H9 (cell line): ENCODE measurements at regions not wholly inside any gene's neighbourhood (a gene's known extent, or its start where the extent isn't known, plus 50 kb on each side); places are given as distances from the start of the nearest gene placed in this dataset.

Experiments
- DNase-seq: peaks from one replicate; pipeline ENCODE4 v3.0.0-alpha.2; 2017
- H2AFZ ChIP-seq: one replicate; pipeline ENCODE4 v1.6.1; 2013; ENCODE audit warnings: mild to moderate bottlenecking, low read length, control low read depth, moderate library complexity
- H2AK5ac ChIP-seq: 2 replicates; pipeline ENCODE4 v1.6.1; 2013; ENCODE audit warnings: low read length, control low read depth, mixed read lengths; ENCODE audit not compliant: insufficient read length
- H2BK120ac ChIP-seq: one replicate; pipeline ENCODE4 v1.6.1; 2013; ENCODE audit warnings: low read depth, mild to moderate bottlenecking, low read length, control low read depth, inconsistent platforms; ENCODE audit not compliant: poor library complexity, severe bottlenecking
- H2BK12ac ChIP-seq: 2 replicates; pipeline ENCODE4 v1.6.1; 2013; ENCODE audit warnings: low read length, control low read depth, mixed read lengths, low read depth; ENCODE audit not compliant: insufficient read length
- H2BK15ac ChIP-seq: 2 replicates; pipeline ENCODE4 v1.6.1; 2013; ENCODE audit warnings: low read depth, low read length, control low read depth
- H2BK20ac ChIP-seq: one replicate; pipeline ENCODE4 v1.6.1; 2013; ENCODE audit warnings: low read depth, mild to moderate bottlenecking, low read length, control low read depth, inconsistent platforms; ENCODE audit not compliant: poor library complexity, severe bottlenecking
- H2BK5ac ChIP-seq: 2 replicates; pipeline ENCODE4 v1.6.1; 2013; ENCODE audit warnings: low read length, control low read depth, mixed read lengths; ENCODE audit not compliant: insufficient read length
- H3K14ac ChIP-seq: 2 replicates; pipeline ENCODE4 v1.6.1; 2013; ENCODE audit warnings: low read length, control low read depth; ENCODE audit not compliant: insufficient read depth
- H3K18ac ChIP-seq: 2 replicates; pipeline ENCODE4 v1.6.1; 2013; ENCODE audit warnings: low read depth, mild to moderate bottlenecking, mixed read lengths, low read length, control low read depth; ENCODE audit not compliant: insufficient read length
- H3K23ac ChIP-seq: 2 replicates; pipeline ENCODE4 v1.6.1; 2013; ENCODE audit warnings: low read length, control low read depth, mixed read lengths, low read depth; ENCODE audit not compliant: insufficient read length
- H3K23me2 ChIP-seq: 2 replicates; pipeline ENCODE4 v1.6.1; 2013; ENCODE audit warnings: low read depth, mild to moderate bottlenecking, mixed read lengths, low read length, control low read depth; ENCODE audit not compliant: insufficient read length, poor library complexity, severe bottlenecking
- H3K27ac ChIP-seq: 2 replicates; pipeline ENCODE4 v1.5.1; 2013; ENCODE audit warnings: low read length, control low read depth, mixed read lengths, low read depth; ENCODE audit not compliant: insufficient read length
- H3K27me3 ChIP-seq: 2 replicates; pipeline ENCODE4 v1.6.1; 2013; ENCODE audit warnings: low read length, control low read depth, inconsistent platforms; ENCODE audit not compliant: insufficient read depth
- H3K4ac ChIP-seq: 2 replicates; pipeline ENCODE4 v1.6.1; 2013; ENCODE audit warnings: low read depth, mild to moderate bottlenecking, control low read depth, inconsistent platforms, low read length, moderate library complexity
- H3K4me1 ChIP-seq: 2 replicates; pipeline ENCODE4 v1.6.1; 2013; ENCODE audit warnings: low read length, control low read depth, inconsistent platforms; ENCODE audit not compliant: insufficient read depth
- H3K4me2 ChIP-seq: 2 replicates; pipeline ENCODE4 v1.6.1; 2013; ENCODE audit warnings: low read length, control low read depth, mixed read lengths; ENCODE audit not compliant: insufficient read length, insufficient read depth
- H3K56ac ChIP-seq: 2 replicates; pipeline ENCODE4 v1.6.1; 2013; ENCODE audit warnings: low read depth, mild to moderate bottlenecking, mixed read lengths, low read length, control low read depth; ENCODE audit not compliant: insufficient read length
- H3K79me1 ChIP-seq: 2 replicates; pipeline ENCODE4 v1.6.1; 2013; ENCODE audit warnings: low read depth, mild to moderate bottlenecking, moderate library complexity, low read length, control low read depth, inconsistent platforms; ENCODE audit not compliant: insufficient read depth, poor library complexity, severe bottlenecking
- H3K79me2 ChIP-seq: 2 replicates; pipeline ENCODE4 v1.6.1; 2013; ENCODE audit warnings: low read length, control low read depth, inconsistent platforms; ENCODE audit not compliant: insufficient read depth
- H3K9ac ChIP-seq: 2 replicates; pipeline ENCODE4 v1.6.1; 2013; ENCODE audit warnings: low read length, control low read depth, mixed read lengths; ENCODE audit not compliant: insufficient read length; ENCODE audit errors: extremely low read depth
- H3K9me3 ChIP-seq: one replicate; pipeline ENCODE4 v1.6.1; 2013; ENCODE audit warnings: low read depth, low read length, inconsistent platforms; ENCODE audit not compliant: control insufficient read depth
- H3T11ph ChIP-seq: one replicate; pipeline ENCODE4 v1.6.1; 2013; ENCODE audit warnings: mild to moderate bottlenecking, low read length, control low read depth, inconsistent platforms
- H4K20me1 ChIP-seq: one replicate; pipeline ENCODE4 v1.6.1; 2013; ENCODE audit not compliant: control insufficient read depth, insufficient read length, insufficient read depth
- H4K5ac ChIP-seq: 2 replicates; pipeline ENCODE4 v1.6.1; 2013; ENCODE audit warnings: low read depth, mild to moderate bottlenecking, mixed read lengths, low read length, control low read depth; ENCODE audit not compliant: insufficient read length
- H4K8ac ChIP-seq: replicated peaks from 2 replicates; pipeline ENCODE4 v1.6.1; 2013; ENCODE audit warnings: low read length, control low read depth, mixed read lengths, low read depth; ENCODE audit not compliant: insufficient read length
- H4K91ac ChIP-seq: 2 replicates; pipeline ENCODE4 v1.6.1; 2013; ENCODE audit warnings: low read depth, mild to moderate bottlenecking, moderate library complexity, mixed read lengths, low read length, control low read depth; ENCODE audit not compliant: insufficient read length
- H3K27ac Mint-ChIP-seq, 3 experiments: 2 replicates in 2 of 3; 3 replicates in 1 of 3; pipeline ENCODE4 v1.8.0; 2020 to 2021; ENCODE audit warnings: mixed read lengths in 3 of 3, mild to moderate bottlenecking in 1 of 3, moderate library complexity in 1 of 3
- H3K27me3 Mint-ChIP-seq: 2 replicates; pipeline ENCODE4 v1.8.0; 2021; ENCODE audit warnings: low read depth, mild to moderate bottlenecking, moderate library complexity, mixed read lengths
- H3K36me3 Mint-ChIP-seq, 3 experiments: 2 replicates in 2 of 3; 3 replicates in 1 of 3; pipeline ENCODE4 v1.8.0; 2020 to 2021; ENCODE audit warnings: low read depth in 3 of 3, mixed read lengths in 3 of 3; ENCODE audit not compliant: insufficient read depth in 1 of 3
- H3K4me1 Mint-ChIP-seq, 2 experiments: 2 replicates each; pipeline ENCODE4 v1.8.0; 2020; ENCODE audit warnings: mixed read lengths in 2 of 2
- H3K4me3 Mint-ChIP-seq, 2 experiments: 2 replicates in 1 of 2; 3 replicates in 1 of 2; pipeline ENCODE4 v1.8.0; 2020 to 2021; ENCODE audit warnings: mild to moderate bottlenecking in 2 of 2, mixed read lengths in 2 of 2, moderate library complexity in 1 of 2
- H3K9me3 Mint-ChIP-seq, 2 experiments: 2 replicates in 1 of 2; 3 replicates in 1 of 2; pipeline ENCODE4 v1.8.0; 2020; ENCODE audit warnings: mild to moderate bottlenecking in 2 of 2, mixed read lengths in 2 of 2, moderate library complexity in 1 of 2
- WGBS: extraction: QIAGEN DNeasy Blood & Tissue Kit; methylation state at CpG from one replicate; pipeline ENCODE4 v1.1.7; 2013; ENCODE audit warnings: missing lambda C conversion rate, low lambda C conversion rate, mixed read lengths; ENCODE audit not compliant: insufficient read length; ENCODE audit errors: extremely low coverage; 5-methylcytosine and 5-hydroxymethylcytosine counted together
- TF ChIP-seq, protein P1 (sequence below): fragments of 200-600 bp; sonication (generic); conservative IDR thresholded peaks from 3 replicates; pipeline ENCODE4 v1.8.0; 2021; ENCODE audit warnings: antibody characterized with exemption, mild to moderate bottlenecking

GRCh38 chr7:119916501-119916900 is 356.5 kb upstream of the KCND2 start:
- Histone ChIP-seq H2BK12ac (no peak overlapping the region), H3K14ac (no peak overlapping the region), H4K20me1 (no peaks in the 10 kb centered on the region), H2BK120ac (no peak overlapping the region), H4K5ac (no peak overlapping the region), H3K23me2 (no peaks in the 10 kb centered on the region), H3K27me3 (no peaks in the 10 kb centered on the region), H2AK5ac (no peak overlapping the region), H3K9ac (no peak overlapping the region), H3T11ph (no peak overlapping the region), H2BK15ac (no peak overlapping the region), H3K79me2 (no peaks in the 10 kb centered on the region), H4K91ac (no peak overlapping the region), H3K27ac (no peak overlapping the region), H3K4ac (no peak overlapping the region), H3K9me3 (no peaks in the 10 kb centered on the region), H2BK5ac (no peak overlapping the region), H3K18ac (no peak overlapping the region), H2BK20ac (no peak overlapping the region), H3K4me2 (no peak overlapping the region), H3K56ac (no peak overlapping the region), H3K23ac (no peak overlapping the region), H3K4me1 (no peaks in the 10 kb centered on the region), H2AFZ (no peak overlapping the region), H3K79me1 (no peaks in the 10 kb centered on the region), H4K8ac (no peak overlapping the region)
- Mint-ChIP-seq H3K27me3 (no peaks in the 10 kb centered on the region), H3K4me3 (no peak overlapping the region), H3K4me1 (no peaks in the 10 kb centered on the region), H3K9me3 (peaks cover 4 to 12% of the 10 kb centered on the region in 2 experiments; a peak in 4 of 5 replicates), H3K36me3 (peaks cover 0 to 10% (median 4%) of the 10 kb centered on the region in 3 experiments; a peak in 3 of 7 replicates), H3K27ac (no peak overlapping the region)
- no peak for DNase-seq
- TF ChIP-seq, protein P1, sequence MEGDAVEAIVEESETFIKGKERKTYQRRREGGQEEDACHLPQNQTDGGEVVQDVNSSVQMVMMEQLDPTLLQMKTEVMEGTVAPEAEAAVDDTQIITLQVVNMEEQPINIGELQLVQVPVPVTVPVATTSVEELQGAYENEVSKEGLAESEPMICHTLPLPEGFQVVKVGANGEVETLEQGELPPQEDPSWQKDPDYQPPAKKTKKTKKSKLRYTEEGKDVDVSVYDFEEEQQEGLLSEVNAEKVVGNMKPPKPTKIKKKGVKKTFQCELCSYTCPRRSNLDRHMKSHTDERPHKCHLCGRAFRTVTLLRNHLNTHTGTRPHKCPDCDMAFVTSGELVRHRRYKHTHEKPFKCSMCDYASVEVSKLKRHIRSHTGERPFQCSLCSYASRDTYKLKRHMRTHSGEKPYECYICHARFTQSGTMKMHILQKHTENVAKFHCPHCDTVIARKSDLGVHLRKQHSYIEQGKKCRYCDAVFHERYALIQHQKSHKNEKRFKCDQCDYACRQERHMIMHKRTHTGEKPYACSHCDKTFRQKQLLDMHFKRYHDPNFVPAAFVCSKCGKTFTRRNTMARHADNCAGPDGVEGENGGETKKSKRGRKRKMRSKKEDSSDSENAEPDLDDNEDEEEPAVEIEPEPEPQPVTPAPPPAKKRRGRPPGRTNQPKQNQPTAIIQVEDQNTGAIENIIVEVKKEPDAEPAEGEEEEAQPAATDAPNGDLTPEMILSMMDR: no peak
- no CpG with 5 or more reads among the region's 1 CpG for WGBS
